HFFc6 (cell line): ENCODE measurements at regions not wholly inside any gene's neighbourhood (a gene's known extent, or its start where the extent isn't known, plus 50 kb on each side); places are given as distances from the start of the nearest gene placed in this dataset.

ENCODE experiments used
- DNase-seq: peaks from one replicate; pipeline ENCODE4 v3.0.0-alpha.2; 2018
- H3K27ac Mint-ChIP-seq: 2 replicates; pipeline ENCODE4 v1.8.0; 2020; ENCODE audit warnings: mild to moderate bottlenecking, mixed read lengths
- H3K27me3 Mint-ChIP-seq: 2 replicates; pipeline ENCODE4 v1.8.0; 2021; ENCODE audit warnings: mild to moderate bottlenecking, moderate library complexity, mixed read lengths; ENCODE audit not compliant: insufficient read depth
- H3K36me3 Mint-ChIP-seq: 2 replicates; pipeline ENCODE4 v1.8.0; 2021; ENCODE audit warnings: low read depth, mixed read lengths
- H3K4me1 Mint-ChIP-seq: 2 replicates; pipeline ENCODE4 v1.8.0; 2020; ENCODE audit warnings: low read depth, mixed read lengths
- H3K4me3 Mint-ChIP-seq: 2 replicates; pipeline ENCODE4 v1.8.0; 2020; ENCODE audit warnings: mild to moderate bottlenecking, moderate library complexity, mixed read lengths
- H3K9me3 Mint-ChIP-seq: 2 replicates; pipeline ENCODE4 v1.8.0; 2020; ENCODE audit warnings: mild to moderate bottlenecking, mixed read lengths
- CTCF ChIP-seq: fragments of 200-600 bp; sonication (generic); IDR thresholded peaks from 2 replicates; pipeline ENCODE4 v1.5.0; 2021; ENCODE audit warnings: antibody characterized with exemption, mild to moderate bottlenecking

GRCh38 chr2:38176619-38177021 lies 100.7 kb upstream of the CYP1B1 start:
- DNase-seq = no peak
- no peak overlapping the region for H3K27ac Mint-ChIP-seq
- H3K4me3 Mint-ChIP-seq = no peak overlapping the region
- peaks cover 4% of the 10 kb centered on the region; the same call in 1 of the 2 replicates for H3K27me3 Mint-ChIP-seq
- TF ChIP-seq CTCF = no peak
- H3K36me3 Mint-ChIP-seq = no peaks in the 10 kb centered on the region
- H3K4me1 Mint-ChIP-seq = peaks cover 35% of the 10 kb centered on the region
- no peaks in the 10 kb centered on the region for H3K9me3 Mint-ChIP-seq

GRCh38 chr2:38174646-38175423 lies 98.9 kb upstream of the CYP1B1 start:
- Mint-ChIP-seq H3K27ac (no peak overlapping the region), H3K27me3 (peaks cover 5% of the 10 kb centered on the region), H3K4me3 (no peak overlapping the region), H3K9me3 (no peaks in the 10 kb centered on the region), H3K4me1 (peaks cover 40% of the 10 kb centered on the region), H3K36me3 (no peaks in the 10 kb centered on the region)
- TF ChIP-seq CTCF = no peak
- DNase-seq = peak; percentile 61

DNA sequence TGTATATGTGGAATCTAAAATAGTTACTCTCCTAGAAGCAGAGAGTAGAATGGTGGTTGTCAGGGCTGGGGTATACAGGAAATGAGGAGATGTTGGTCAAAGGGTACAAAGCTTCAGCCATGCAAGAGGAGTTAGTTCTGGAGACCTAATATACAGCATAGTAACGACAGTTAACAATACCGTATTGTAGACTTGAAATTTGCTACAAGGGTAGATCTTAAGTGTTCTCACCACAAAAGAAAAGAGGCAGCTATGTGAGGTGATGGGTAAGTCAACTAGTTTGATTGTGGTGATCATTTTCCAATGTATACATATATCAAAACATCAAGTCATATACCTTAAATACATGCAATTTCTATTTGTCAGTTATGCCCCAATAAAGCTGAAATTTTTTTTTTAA lies 98.2 kb upstream of the CYP1B1 start:
- Mint-ChIP-seq H3K27ac (no peak overlapping the region), H3K36me3 (no peaks in the 10 kb centered on the region), H3K27me3 (peaks cover 5% of the 10 kb centered on the region), H3K4me1 (peaks cover 35% of the 10 kb centered on the region), H3K4me3 (no peak overlapping the region), H3K9me3 (no peaks in the 10 kb centered on the region)
- TF ChIP-seq CTCF = no peak
- no peak for DNase-seq

DNA sequence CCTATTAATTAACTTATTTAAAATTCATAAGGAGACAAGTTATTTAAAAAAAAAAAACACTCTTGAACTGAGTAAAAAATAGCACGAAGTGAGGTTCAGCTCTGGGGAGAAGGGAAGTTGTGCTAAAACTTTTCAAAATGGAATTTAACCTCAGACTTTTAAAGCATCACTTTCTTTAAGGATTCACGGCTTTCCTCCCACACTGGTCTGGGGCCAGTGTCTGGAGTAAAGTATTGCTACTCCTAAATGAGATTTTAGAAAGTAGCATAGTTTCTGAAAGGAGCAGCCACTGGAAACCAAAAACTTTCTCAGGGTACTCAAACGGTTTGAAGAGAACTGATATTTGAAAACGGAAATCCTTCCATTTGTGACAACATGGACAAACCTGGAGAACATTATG lies 97.7 kb upstream of the CYP1B1 start:
- Mint-ChIP-seq H3K4me3 (no peak overlapping the region), H3K27ac (no peak overlapping the region), H3K27me3 (peaks cover 5% of the 10 kb centered on the region), H3K9me3 (no peaks in the 10 kb centered on the region), H3K4me1 (peaks cover 35% of the 10 kb centered on the region), H3K36me3 (no peaks in the 10 kb centered on the region)
- TF ChIP-seq CTCF = no peak
- DNase-seq = no peak

DNA sequence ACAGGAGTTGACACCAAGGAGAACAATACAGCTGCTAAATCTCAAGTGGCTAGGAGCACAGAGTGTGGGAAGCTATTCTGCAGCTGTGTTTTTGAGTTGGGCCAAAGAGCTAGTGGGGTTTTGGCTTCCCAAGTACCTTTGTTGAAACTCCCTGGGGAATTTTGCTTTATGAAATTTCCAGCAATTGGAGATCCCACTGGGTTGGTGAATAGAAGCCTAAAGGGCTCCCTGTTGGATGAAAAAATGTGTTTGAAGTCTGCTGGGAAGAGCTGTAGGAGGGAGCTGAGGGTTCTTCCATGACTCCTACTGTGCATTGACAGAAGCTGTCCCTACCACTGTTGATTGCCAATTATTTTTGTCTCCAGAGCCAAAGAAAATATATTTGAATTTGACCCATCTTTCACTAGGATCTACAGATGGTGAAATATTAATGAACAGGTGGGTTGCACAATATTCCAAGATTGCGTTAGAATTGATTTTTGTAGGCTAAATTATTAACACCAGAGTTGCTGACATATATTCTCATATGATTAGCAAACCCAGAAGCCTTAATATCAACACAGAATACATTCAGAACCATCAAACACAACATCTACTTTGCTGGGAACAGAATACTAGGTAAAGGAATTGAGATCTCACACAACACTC lies 95.4 kb upstream of the CYP1B1 start:
- H3K27me3 Mint-ChIP-seq = peaks cover 5% of the 10 kb centered on the region
- H3K9me3 Mint-ChIP-seq = no peaks in the 10 kb centered on the region
- no peak overlapping the region for H3K27ac Mint-ChIP-seq
- no peak overlapping the region for H3K4me3 Mint-ChIP-seq
- no peaks in the 10 kb centered on the region for H3K36me3 Mint-ChIP-seq
- no peak for DNase-seq
- peaks cover 26% of the 10 kb centered on the region for H3K4me1 Mint-ChIP-seq
- no peak for TF ChIP-seq CTCF
